Activated CD4-positive, alpha-beta T cell treated with anti-CD3 and anti-CD28 coated beads, Interleukin-2, amount 50 U/mL, for 24 hours (primary cell): ENCODE measurements at regions not wholly inside any gene's neighbourhood (a gene's known extent, or its start where the extent isn't known, plus 50 kb on each side); places are given as distances from the start of the nearest gene placed in this dataset.

Experiments
- DNase-seq, 2 donors: peaks; one replicate each; pipeline ENCODE4 v3.0.0-alpha.2; 2020; ENCODE audit warnings: low read depth in 1 of 2, low spot score in 1 of 2

DNA sequence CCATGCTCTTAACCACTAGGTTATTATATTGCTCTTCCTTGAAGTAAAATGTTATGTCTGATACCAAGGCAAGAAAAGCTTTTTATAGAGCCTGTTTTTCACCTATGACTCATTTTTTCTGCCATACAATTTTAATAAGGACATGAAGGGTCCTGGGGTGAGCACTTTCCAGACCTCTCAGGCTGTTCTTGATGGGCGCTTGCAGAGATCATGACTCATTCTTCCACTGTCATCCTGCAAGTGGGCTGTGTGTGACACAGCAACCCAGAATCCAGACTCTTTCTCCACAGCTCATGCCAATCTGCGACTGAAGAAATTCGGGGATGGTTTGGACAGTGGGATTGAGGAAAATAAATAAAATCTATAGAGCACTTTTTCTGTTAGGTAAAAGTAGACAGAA, 506.7 kb upstream of the NBEA start:
- DNase-seq = no peak

- no peak for DNase-seq
These were observed 504.2 kb upstream of the NBEA start for GRCh38 chr13:34437873-34438272.

GRCh38 chr13:34452831-34453230, 489.2 kb upstream of the NBEA start:
- DNase-seq = no peak

DNA sequence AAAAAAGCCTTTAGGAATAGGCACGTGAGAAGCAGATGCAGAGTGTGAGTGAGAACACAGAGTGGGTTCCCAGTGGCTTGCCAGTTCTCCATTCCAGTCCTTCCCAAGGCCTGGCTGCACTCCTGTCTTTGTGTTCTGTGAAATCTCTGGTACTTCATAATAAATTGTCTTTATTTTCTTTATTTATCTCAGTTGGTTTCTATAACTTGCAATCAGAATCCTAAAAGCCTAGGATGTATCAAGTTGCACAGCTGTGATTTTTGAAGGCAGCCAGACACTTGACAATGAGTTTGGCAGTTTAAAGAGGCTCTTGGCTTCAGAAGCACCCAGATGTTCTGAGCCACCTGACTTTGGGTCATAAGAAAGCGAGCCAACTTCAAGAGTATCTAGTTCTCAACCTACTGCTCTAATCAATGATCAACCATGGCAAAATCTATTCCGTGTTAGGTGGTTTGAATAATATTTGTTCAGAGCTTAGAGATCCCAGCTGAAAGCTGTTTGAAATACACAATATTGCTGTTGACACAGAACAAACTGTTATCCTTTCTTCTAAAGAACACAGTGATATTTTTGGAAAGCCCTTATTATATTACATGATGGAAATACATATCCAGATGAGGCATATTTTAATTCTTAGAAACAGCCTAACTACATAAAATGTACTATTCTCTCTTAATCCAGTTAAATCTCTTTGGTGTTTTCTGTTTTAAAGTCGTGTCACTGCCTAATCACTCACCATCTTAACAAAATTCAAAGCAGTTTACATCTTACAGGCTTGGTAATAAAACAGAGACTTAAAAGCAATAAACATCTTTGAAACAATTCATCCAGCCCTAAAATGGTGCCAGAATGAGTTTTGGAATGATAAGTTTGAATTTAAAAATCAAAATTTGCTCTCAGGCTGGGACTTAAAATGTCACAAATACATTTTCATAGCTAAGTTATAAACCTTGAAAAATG, 483.0 kb upstream of the NBEA start:
- DNase-seq = no peak

- DNase-seq = no peak
These were observed 482.2 kb upstream of the NBEA start for GRCh38 chr13:34459856-34460255.

- no peak for DNase-seq
These were observed 479.2 kb upstream of the NBEA start for GRCh38 chr13:34462843-34463242.

DNA sequence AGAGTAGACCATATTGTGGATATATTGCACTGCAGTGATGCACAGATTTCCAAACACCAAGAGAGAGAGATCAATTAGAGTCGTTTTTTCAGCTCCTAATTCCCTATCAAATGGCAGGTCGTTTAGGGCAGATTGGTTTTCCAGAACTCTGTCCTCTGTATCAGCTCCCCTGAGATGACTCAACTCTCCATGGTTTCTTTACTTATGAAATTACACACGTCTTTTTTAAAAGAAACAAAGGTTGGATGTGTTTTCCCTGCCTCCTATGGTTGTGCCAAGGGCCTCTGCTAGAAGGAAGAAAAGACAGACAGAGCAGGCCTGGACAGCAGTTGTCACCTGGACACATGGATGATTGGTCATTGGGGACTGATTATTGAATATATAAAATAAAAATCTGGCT, 478.1 kb upstream of the NBEA start:
- DNase-seq = no peak

GRCh38 chr13:34465423-34465922, 476.6 kb upstream of the NBEA start:
- DNase-seq = no peak

GRCh38 chr13:34466301-34466700, 475.8 kb upstream of the NBEA start:
- DNase-seq = no peak

DNA sequence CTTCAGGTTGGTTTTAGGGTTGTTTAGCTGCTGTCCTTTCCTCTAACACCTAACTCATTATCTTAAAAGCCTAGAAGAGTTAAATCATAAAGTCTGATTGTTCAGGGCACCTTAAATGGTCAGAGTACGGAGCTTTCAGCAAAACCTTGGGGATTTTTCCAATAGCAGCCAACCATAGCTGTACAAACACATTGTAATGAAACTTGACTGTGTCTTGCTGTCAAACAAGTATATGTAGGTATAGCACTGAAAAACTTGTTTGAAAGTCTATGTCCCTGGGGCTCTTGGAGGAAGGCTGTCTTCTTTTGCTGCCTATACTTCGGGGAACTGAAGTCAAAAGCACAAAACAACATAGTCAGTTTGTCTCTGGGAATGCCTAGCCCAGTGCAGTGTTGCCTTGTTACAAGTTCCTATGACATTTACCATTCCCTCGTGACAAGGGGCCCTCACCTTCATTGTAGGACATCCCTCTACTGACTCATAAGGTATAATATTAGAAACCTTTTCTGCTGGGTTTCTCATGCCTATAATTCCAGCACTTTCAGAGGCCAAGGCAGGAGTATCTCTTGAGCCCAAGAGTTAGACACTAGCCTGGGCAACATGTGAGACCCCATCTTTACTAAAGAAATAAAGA, 474.5 kb upstream of the NBEA start:
- no peak for DNase-seq

DNA sequence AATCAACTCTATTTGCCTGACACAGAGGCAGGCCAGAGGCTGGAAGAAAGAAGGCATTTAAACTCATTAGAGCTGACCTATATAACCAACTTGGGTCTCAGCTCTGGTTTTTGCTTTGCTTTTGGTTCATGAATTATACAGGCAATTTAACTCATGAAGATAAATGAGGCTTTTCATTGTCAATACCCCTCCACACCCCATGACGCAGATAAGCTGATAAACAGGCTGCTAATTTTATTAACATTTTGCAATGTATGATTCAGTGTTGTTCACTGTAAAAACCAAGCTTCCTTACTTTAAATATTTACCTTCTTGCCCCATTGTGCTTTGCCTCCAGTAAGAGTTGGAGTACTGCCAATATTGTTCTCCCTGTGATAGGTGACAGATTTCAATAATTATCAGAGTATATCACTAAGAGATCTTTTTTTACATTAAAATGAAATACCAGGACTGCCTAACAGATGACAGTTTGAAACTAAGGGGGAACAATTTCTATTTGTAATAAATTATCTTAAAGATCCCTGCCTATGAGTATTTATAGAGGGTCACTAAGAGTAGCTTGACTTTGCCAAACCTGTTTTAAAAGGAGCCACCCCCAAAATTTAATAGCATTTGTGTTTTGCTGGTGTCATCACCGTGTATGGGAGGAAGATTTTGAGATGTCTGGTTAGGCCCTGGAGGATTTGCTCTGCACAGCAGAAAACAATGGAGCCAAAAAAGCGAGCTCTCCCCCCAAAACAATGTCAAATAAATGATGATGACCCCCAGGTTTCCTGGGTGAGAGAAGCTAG, 472.7 kb upstream of the NBEA start:
- no peak for DNase-seq

DNA sequence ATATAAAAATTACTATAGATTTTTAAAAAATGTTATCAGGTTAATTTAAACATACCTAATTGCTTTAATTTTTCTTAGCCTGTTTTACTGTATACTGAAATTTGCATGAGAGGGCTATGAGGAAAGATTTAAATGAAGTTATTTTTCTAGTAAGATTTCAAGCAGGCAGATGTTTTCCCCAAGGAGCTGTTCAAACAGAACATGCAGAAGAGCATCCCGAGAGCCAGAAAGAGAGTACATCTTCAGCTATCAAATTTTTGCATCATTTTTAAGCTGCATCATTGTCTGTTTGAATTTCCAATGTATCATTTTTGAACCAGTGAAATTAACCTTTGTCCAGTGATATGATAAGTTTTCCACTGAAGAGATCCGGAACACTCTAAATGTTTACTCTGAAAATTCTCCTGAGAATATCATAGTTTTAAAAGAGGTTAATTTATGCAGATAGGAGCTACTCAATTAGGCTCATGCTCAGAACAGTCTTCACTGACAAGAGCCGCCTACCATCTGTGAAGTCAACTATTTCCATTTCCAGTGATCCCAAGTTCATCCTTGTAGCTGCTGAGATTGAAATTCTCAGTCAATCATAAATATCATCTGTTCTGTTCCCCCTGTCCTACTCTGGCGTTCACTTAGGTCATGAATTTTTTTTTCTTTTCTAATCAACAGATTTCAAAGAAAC, 467.7 kb upstream of the NBEA start:
- DNase-seq = no peak

GRCh38 chr13:34478376-34478775, 463.7 kb upstream of the NBEA start:
- no peak for DNase-seq

GRCh38 chr13:34502011-34502410, 440.1 kb upstream of the NBEA start:
- DNase-seq = no peak

GRCh38 chr13:34502621-34503020, 439.4 kb upstream of the NBEA start:
- DNase-seq = no peak

DNA sequence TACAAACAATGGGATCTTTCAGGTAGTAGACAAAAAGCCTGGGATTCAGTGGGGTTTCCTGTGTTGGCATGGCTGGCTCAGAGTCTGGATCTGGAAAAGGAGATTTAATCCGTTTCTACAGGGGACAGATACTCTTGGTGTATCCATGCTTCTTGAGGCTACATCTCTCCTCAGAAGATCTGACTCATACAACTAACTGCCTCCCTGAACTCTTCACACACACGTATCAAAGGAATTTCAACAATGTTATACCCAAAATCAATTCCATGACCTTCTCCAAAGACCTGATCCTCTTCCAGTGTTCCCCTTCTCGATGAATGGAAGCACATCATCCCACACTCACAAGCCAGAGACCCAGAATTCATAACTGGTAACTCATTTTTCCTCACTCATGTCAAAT, 435.3 kb upstream of the NBEA start:
- no peak for DNase-seq

- no peak for DNase-seq
These were observed 434.4 kb upstream of the NBEA start for GRCh38 chr13:34507630-34508029.

GRCh38 chr13:34512817-34513216, 429.3 kb upstream of the NBEA start:
- DNase-seq = no peak

- no peak for DNase-seq
These were observed 428.5 kb upstream of the NBEA start for GRCh38 chr13:34513526-34513925.

GRCh38 chr13:34515201-34515600, 426.9 kb upstream of the NBEA start:
- DNase-seq = no peak

DNA sequence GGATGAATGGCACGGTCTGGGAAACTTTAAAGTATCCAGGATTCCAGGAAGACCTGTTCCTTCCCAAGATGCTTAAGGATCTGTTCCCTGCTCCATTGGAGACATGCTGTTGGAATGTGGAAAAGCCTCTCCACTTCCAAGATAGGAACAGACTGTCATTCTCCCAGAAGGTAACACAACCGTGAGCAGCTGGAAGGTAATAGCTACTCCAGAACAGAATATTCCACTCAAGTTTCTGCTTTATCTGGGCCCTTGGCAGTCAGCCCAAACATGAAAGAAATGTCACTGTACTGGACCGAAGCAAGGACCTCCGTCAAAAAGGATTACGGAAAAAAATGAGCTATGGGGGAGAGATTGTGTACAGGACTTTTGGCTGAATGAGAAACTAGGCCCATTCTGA, 420.9 kb upstream of the NBEA start:
- DNase-seq = no peak
